Lung (tissue), 11 donors: ENCODE measurements at regions not wholly inside any gene's neighbourhood (a gene's known extent, or its start where the extent isn't known, plus 50 kb on each side); places are given as distances from the start of the nearest gene placed in this dataset.
A peak's percentile ranks its signal among the peaks of the same experiment; 100 is the strongest.

ENCODE experiments used
- ATAC-seq: fragments of 200-7000 bp; cut with Tn5 transposase; one replicate; pipeline ENCODE4 v1.9.1; 2020; ENCODE audit warnings: moderate number of reproducible peaks; ENCODE audit not compliant: insufficient read depth, low FRiP score
- DNase-seq, 3 donors: peaks; one replicate each; pipeline ENCODE4 v3.0.0-alpha.2; 2013 to 2017
- H3K27ac ChIP-seq, 2 donors: one replicate each; pipeline ENCODE4 v1.5.1; 2013; ENCODE audit warnings: mild to moderate bottlenecking in 2 of 2, moderate library complexity in 2 of 2, control low read depth in 1 of 2, inconsistent platforms in 1 of 2, low read depth in 1 of 2, low read length in 1 of 2
- H3K27me3 ChIP-seq, 3 donors: one replicate each; pipeline ENCODE4 v1.5.1; 2013; ENCODE audit warnings: low read length in 2 of 3; ENCODE audit not compliant: control insufficient read depth in 3 of 3, insufficient read depth in 3 of 3
- H3K36me3 ChIP-seq, 4 donors: one replicate each; pipeline ENCODE4 v1.5.1; 2013; ENCODE audit warnings: low read length in 4 of 4, mild to moderate bottlenecking in 1 of 4, moderate library complexity in 1 of 4; ENCODE audit not compliant: control insufficient read depth in 4 of 4, insufficient read depth in 4 of 4
- H3K4me1 ChIP-seq, 5 donors: one replicate each; pipeline ENCODE4 v1.5.1; 2013; ENCODE audit warnings: low read length in 5 of 5, mild to moderate bottlenecking in 2 of 5, moderate library complexity in 1 of 5; ENCODE audit not compliant: control insufficient read depth in 5 of 5, insufficient read depth in 5 of 5
- H3K4me3 ChIP-seq: one replicate; pipeline ENCODE4 v1.5.1; 2013; ENCODE audit warnings: mild to moderate bottlenecking, control low read depth, moderate library complexity
- H3K9ac ChIP-seq, 2 donors: one replicate each; pipeline ENCODE4 v1.5.1; 2013; ENCODE audit warnings: low read length in 2 of 2, control low read depth in 1 of 2; ENCODE audit not compliant: insufficient read depth in 1 of 2
- H3K9me3 ChIP-seq, 4 donors: one replicate each; pipeline ENCODE4 v1.5.1; 2013; ENCODE audit warnings: low read length in 3 of 4, mild to moderate bottlenecking in 1 of 4, moderate library complexity in 1 of 4; ENCODE audit not compliant: control insufficient read depth in 4 of 4, insufficient read depth in 3 of 4
- WGBS, 2 donors: extraction: QIAGEN DNeasy Blood & Tissue Kit; methylation state at CpG; one replicate each; pipeline ENCODE4 v1.1.7; 2013; 5-methylcytosine and 5-hydroxymethylcytosine counted together
- TF ChIP-seq, protein P1 (sequence below): IDR thresholded peaks from 2 replicates; pipeline ENCODE4 v1.5.1; 2012; ENCODE audit warnings: mild to moderate bottlenecking; ENCODE audit errors: control extremely low read depth, extremely low read depth
- donor health status: control.
- donor health status: control.
- donor health status: Bipolar disorder and iron deficiency.
- donor health status: healthy.
- donor health status: DM: yes; HTN: yes; CAD: no.

DNA sequence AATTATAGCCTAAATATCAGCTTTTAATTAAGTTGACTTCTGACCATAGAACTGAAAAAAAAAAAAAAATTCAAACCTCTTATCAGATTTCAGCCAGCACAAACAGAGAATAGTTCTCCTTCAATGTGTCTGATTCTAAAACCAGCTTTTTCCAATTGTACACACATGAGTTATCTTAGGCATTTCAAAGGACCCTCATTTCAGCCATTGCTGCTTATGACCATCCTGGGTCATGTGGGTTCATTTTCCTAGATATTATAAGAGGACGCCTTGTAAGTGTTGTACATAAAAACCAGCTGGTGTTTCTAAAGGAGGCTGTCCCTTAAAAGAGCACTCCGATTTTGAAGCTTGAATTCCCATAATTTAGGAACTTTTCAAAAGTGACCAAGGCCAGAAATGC lies 62.3 kb upstream of the DYNC1I2 start:
- no peak overlapping the region for H3K27ac ChIP-seq
- H3K9ac ChIP-seq = peak overlapping the region in 1 of 2 donors; percentile 66
- 59 to 79% methylated on average over 2 of the region's 2 CpGs for WGBS, 2 donors
- H3K36me3 ChIP-seq = no peaks in the 10 kb centered on the region
- peaks cover 0 to 15% (median 3%) of the 10 kb centered on the region in 4 donors for H3K9me3 ChIP-seq
- no peaks in the 10 kb centered on the region for H3K27me3 ChIP-seq
- no peak overlapping the region for H3K4me3 ChIP-seq
- TF ChIP-seq, protein P1, sequence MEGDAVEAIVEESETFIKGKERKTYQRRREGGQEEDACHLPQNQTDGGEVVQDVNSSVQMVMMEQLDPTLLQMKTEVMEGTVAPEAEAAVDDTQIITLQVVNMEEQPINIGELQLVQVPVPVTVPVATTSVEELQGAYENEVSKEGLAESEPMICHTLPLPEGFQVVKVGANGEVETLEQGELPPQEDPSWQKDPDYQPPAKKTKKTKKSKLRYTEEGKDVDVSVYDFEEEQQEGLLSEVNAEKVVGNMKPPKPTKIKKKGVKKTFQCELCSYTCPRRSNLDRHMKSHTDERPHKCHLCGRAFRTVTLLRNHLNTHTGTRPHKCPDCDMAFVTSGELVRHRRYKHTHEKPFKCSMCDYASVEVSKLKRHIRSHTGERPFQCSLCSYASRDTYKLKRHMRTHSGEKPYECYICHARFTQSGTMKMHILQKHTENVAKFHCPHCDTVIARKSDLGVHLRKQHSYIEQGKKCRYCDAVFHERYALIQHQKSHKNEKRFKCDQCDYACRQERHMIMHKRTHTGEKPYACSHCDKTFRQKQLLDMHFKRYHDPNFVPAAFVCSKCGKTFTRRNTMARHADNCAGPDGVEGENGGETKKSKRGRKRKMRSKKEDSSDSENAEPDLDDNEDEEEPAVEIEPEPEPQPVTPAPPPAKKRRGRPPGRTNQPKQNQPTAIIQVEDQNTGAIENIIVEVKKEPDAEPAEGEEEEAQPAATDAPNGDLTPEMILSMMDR = no peak
- DNase-seq = peak; percentile 66 to 99 (median 98)
- peaks cover 0 to 20% (median 0%) of the 10 kb centered on the region in 5 donors for H3K4me1 ChIP-seq
- ATAC-seq = no peak

GRCh38 chr2:171626949-171627348 lies 60.3 kb upstream of the DYNC1I2 start:
- DNase-seq = no peak
- Histone ChIP-seq H3K4me3 (no peak overlapping the region), H3K9me3 (peaks cover 0 to 21% (median 10%) of the 10 kb centered on the region in 4 donors), H3K4me1 (peaks cover 0 to 20% (median 0%) of the 10 kb centered on the region in 5 donors), H3K27me3 (no peaks in the 10 kb centered on the region), H3K27ac (no peak overlapping the region), H3K9ac (no peak overlapping the region), H3K36me3 (no peaks in the 10 kb centered on the region)
- 85 to 95% methylated on average over 6 of the region's 6 CpGs for WGBS, 2 donors
- no peak for ATAC-seq
- TF ChIP-seq, protein P1 = no peak

DNA sequence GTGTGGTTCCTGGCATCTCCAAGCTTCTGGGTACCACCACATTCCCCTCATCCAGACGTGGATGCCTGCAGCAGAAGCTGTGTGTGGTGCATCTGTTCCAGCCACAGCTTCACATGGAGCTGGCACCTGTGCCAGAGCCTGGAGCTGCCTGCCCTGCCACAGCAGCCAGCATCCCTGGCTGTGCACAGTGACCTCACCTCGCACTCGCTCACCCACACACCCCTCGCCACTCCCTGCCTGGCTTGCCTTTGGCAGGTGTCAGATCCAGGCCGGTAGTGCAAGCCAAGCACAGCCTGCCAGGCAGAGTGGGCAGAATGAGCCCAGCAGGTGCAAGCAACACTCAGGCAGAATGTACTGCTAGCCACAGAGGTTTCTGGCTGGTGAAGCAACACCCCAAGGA lies 59.9 kb upstream of the DYNC1I2 start:
- no peak for ATAC-seq
- H3K9ac ChIP-seq = no peak overlapping the region
- H3K27me3 ChIP-seq = no peaks in the 10 kb centered on the region
- DNase-seq = no peak
- peaks cover 0 to 20% (median 0%) of the 10 kb centered on the region in 5 donors for H3K4me1 ChIP-seq
- no peak overlapping the region for H3K27ac ChIP-seq
- no peaks in the 10 kb centered on the region for H3K36me3 ChIP-seq
- TF ChIP-seq, protein P1 = no peak
- no peak overlapping the region for H3K4me3 ChIP-seq
- H3K9me3 ChIP-seq = peaks cover 0 to 25% (median 10%) of the 10 kb centered on the region in 4 donors
- WGBS, 2 donors = 87 to 91% methylated on average over 5 of the region's 5 CpGs

GRCh38 chr2:171629113-171629512 lies 58.2 kb upstream of the DYNC1I2 start:
- Histone ChIP-seq H3K9me3 (peaks cover 0 to 25% (median 11%) of the 10 kb centered on the region in 4 donors), H3K4me3 (no peak overlapping the region), H3K36me3 (no peaks in the 10 kb centered on the region), H3K27ac (no peak overlapping the region), H3K4me1 (peaks cover 0 to 17% (median 0%) of the 10 kb centered on the region in 5 donors), H3K9ac (no peak overlapping the region), H3K27me3 (no peaks in the 10 kb centered on the region)
- 76 to 96% methylated on average over 1 of the region's 1 CpG for WGBS, 2 donors
- no peak for ATAC-seq
- DNase-seq = no peak
- TF ChIP-seq, protein P1 = no peak
